HG02588 (cell line): ENCODE measurements at regions not wholly inside any gene's neighbourhood (a gene's known extent, or its start where the extent isn't known, plus 50 kb on each side); places are given as distances from the start of the nearest gene placed in this dataset.

Source experiments
- ATAC-seq: cut with Tn5 transposase; IDR thresholded peaks from one replicate; pipeline ENCODE4 v1.9.1; 2021; ENCODE audit warnings: mild to moderate bottlenecking, moderate library complexity; ENCODE audit not compliant: unreplicated experiment

GRCh38 chr2:208545403-208546042 lies 138.9 kb downstream of the PTH2R start:
- ATAC-seq: no peak

- no peak for ATAC-seq
Observed at GRCh38 chr2:208546107-208546506, 139.5 kb downstream of the PTH2R start.

- no peak for ATAC-seq
Observed at GRCh38 chr2:208546860-208547650, 140.5 kb downstream of the PTH2R start.

- no peak for ATAC-seq
Observed at GRCh38 chr2:208548700-208549099, 142.1 kb downstream of the PTH2R start.

GRCh38 chr2:208549546-208550158 lies 143.1 kb downstream of the PTH2R start:
- no peak for ATAC-seq

GRCh38 chr2:208552943-208553342 lies 146.4 kb downstream of the PTH2R start:
- ATAC-seq: no peak

- ATAC-seq: no peak
Observed at GRCh38 chr2:208556983-208557484, 150.4 kb downstream of the PTH2R start.

- no peak for ATAC-seq
Observed at GRCh38 chr2:208565690-208566416, 159.3 kb downstream of the PTH2R start.

GRCh38 chr2:208568203-208568602 lies 161.6 kb downstream of the PTH2R start:
- ATAC-seq: no peak

- no peak for ATAC-seq
Observed at GRCh38 chr2:208570066-208570465, 163.5 kb downstream of the PTH2R start.

GRCh38 chr2:208570851-208571763 lies 164.5 kb downstream of the PTH2R start:
- no peak for ATAC-seq

- ATAC-seq: no peak
Observed at GRCh38 chr2:208571764-208572131, 165.2 kb downstream of the PTH2R start.

- ATAC-seq: no peak
Observed at GRCh38 chr2:208573569-208573968, 167.0 kb downstream of the PTH2R start.

GRCh38 chr2:208579678-208580077 lies 173.1 kb downstream of the PTH2R start:
- no peak for ATAC-seq

GRCh38 chr2:208584378-208584985 lies 177.9 kb downstream of the PTH2R start:
- ATAC-seq: no peak

- no peak for ATAC-seq
Observed at GRCh38 chr2:208586516-208586915, 179.9 kb downstream of the PTH2R start.

- ATAC-seq: no peak
Observed at GRCh38 chr2:208594642-208595385, 188.2 kb downstream of the PTH2R start.

- no peak for ATAC-seq
Observed at GRCh38 chr2:208595386-208596275, 189.0 kb downstream of the PTH2R start.
